GM10266 (cell line): ENCODE measurements at regions not wholly inside any gene's neighbourhood (a gene's known extent, or its start where the extent isn't known, plus 50 kb on each side); places are given as distances from the start of the nearest gene placed in this dataset.

ENCODE experiments used
- DNase-seq: peaks from one replicate; pipeline ENCODE4 v3.0.0; 2012; ENCODE audit errors: extremely low spot score
- CTCF ChIP-seq: IDR thresholded peaks from 2 replicates; pipeline ENCODE4 v1.5.1; 2012; ENCODE audit warnings: mild to moderate bottlenecking, low read depth; ENCODE audit not compliant: control insufficient read depth, insufficient read depth; ENCODE audit errors: missing control alignments

GRCh38 chr2:30331038-30331437 lies 99.7 kb downstream of the LBH start:
- no peak for DNase-seq
- no peak for TF ChIP-seq CTCF

DNA sequence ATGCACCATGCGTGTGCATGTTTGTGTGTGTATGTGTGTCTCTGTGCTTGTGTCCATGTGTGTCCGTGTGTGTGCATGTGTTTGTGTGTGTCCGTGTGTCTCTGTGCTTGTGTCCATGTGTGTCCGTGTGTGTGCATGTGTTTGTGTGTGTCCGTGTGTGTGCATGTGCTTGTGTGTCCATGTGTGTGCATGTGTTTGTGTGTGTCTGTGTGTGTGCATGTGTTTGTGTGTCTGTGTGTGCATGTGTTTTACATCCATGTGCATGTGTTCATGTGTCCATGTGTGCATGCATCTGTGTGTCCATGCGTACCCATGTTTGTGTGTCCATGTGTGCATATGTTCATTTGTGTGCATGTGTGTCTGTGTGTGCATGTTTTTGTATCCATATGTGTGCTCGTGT lies 100.5 kb downstream of the LBH start:
- no peak for DNase-seq
- TF ChIP-seq CTCF = no peak

GRCh38 chr2:30332791-30333453 lies 101.6 kb downstream of the LBH start:
- peak; percentile 67 for DNase-seq
- no peak for TF ChIP-seq CTCF

DNA sequence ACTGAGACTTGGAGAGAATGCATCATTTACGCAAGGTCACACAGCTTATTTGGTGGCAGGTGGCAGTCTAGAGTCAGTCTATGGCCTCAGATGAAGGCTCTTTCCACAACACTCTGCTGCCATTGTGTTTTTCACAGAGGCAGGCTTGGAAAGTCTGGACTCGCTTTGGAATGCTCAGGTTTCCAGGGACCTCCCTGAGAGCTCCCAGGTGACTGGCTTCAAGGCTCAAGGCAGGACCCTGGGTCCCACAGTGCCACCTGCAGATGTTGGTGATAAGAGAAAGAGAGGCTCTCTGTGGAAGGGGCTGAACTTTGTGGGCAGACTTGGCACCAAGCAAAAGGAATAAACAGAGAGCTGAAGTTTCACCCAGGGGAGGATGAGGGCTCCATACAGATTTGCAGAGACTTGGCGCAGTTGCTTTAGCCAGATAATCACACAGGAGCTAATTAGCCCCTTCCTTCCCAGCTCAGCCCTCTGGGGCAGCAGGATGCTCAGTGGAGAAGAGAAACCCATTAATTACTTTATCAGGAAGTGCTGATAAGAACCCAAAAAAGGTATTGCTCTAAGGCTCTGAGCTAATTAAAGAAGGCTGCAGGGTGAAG lies 103.5 kb downstream of the LBH start:
- no peak for DNase-seq
- peak; percentile 13 for TF ChIP-seq CTCF

DNA sequence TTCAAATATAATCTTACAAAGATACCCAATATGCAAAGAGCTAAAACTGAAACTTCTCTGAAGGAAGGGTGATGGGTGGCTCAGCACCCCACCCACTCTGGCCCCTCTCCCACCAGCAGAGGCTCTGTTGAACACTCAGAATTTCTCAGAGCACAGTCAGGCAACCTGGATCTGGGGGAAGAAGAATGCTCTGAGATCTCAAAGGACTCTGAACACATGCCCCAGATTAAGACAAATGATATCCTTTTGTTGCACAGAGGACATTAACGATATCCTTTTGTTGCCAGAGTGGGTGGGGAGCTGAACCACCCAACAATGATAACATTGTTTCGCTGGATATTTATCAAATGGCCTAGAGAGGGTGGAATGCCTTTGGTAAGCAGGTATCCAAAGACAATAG lies 104.8 kb downstream of the LBH start:
- DNase-seq = peak; percentile 16
- no peak for TF ChIP-seq CTCF

- DNase-seq = peak; percentile 79
- no peak for TF ChIP-seq CTCF
Observed at GRCh38 chr2:30336978-30337841, 105.9 kb downstream of the LBH start.

GRCh38 chr2:30338475-30338874 lies 107.1 kb downstream of the LBH start:
- no peak for DNase-seq
- TF ChIP-seq CTCF = no peak
